ENCODE measurements at regions not wholly inside any gene's neighbourhood (a gene's known extent, or its start where the extent isn't known, plus 50 kb on each side); places are given as distances from the start of the nearest gene placed in this dataset.

DNA sequence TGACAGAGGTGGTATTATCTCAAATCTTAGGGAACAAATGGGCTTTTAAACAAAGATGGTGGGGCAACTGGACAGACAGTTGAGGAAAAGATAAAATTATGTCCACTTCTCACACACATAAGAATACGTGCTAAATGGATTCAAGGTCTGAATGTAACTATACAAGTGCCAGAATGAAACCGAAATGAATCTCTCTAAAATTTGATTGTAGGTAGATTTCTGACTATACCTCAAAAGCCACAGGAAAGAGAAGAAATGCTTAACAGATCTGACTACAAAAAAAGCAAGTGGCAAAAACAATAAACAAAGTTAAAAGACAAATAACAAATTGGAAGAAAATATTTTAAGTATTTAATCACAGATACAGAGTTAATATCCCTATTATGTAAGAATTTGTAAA, 182.7 kb upstream of the OLIG3 start:
- ChIA-PET POLR2A (no interaction called here), CTCF (no interaction called here)
- FAIRE-seq (no peak), ATAC-seq (no peak), DNase-seq (ENCODE audit: low read depth in 1 of 2, low spot score in 1 of 2) (no peak)
- WGBS (ENCODE audit: missing lambda C conversion rate) = 85% methylated on average over 2 of the region's 2 CpGs
- Histone ChIP-seq H3K4me2 (no peak overlapping the region), H3K27ac (no peak overlapping the region), H3K4me1 (peaks cover 22% of the 10 kb centered on the region), H3K9me3 (peaks cover 2% of the 10 kb centered on the region; the same call in 2 of the 3 replicates), H3K4me3 (no peak overlapping the region)
- TF ChIP-seq, protein P1, sequence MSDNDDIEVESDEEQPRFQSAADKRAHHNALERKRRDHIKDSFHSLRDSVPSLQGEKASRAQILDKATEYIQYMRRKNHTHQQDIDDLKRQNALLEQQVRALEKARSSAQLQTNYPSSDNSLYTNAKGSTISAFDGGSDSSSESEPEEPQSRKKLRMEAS (IDR thresholded peaks at IDR 0.05) = no peak
- TF ChIP-seq, protein P2, sequence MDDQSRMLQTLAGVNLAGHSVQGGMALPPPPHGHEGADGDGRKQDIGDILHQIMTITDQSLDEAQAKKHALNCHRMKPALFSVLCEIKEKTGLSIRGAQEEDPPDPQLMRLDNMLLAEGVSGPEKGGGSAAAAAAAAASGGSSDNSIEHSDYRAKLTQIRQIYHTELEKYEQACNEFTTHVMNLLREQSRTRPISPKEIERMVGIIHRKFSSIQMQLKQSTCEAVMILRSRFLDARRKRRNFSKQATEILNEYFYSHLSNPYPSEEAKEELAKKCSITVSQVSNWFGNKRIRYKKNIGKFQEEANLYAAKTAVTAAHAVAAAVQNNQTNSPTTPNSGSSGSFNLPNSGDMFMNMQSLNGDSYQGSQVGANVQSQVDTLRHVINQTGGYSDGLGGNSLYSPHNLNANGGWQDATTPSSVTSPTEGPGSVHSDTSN (IDR thresholded peaks at IDR 0.05) = no peak
- TF ChIP-seq, protein P3, sequence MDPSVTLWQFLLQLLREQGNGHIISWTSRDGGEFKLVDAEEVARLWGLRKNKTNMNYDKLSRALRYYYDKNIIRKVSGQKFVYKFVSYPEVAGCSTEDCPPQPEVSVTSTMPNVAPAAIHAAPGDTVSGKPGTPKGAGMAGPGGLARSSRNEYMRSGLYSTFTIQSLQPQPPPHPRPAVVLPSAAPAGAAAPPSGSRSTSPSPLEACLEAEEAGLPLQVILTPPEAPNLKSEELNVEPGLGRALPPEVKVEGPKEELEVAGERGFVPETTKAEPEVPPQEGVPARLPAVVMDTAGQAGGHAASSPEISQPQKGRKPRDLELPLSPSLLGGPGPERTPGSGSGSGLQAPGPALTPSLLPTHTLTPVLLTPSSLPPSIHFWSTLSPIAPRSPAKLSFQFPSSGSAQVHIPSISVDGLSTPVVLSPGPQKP (IDR thresholded peaks at IDR 0.05; ENCODE audit: low read depth, low read length) = no peak
- TF ChIP-seq RFX5 (IDR thresholded peaks at IDR 0.05) (no peak), FOXS1 (CRISPR knock-in tag; IDR thresholded peaks at IDR 0.05) (no peak), FOSL2 (IDR thresholded peaks at IDR 0.05) (no peak), FOSL2 (CRISPR knock-in tag; IDR thresholded peaks at IDR 0.05) (no peak), FOSB (CRISPR knock-in tag; IDR thresholded peaks at IDR 0.05) (no peak), EHMT2 (IDR thresholded peaks at IDR 0.05; ENCODE audit: low read depth) (no peak), RCOR1 (IDR thresholded peaks at IDR 0.05; ENCODE audit: low read depth, low read length) (no peak), HOXB5 (CRISPR knock-in tag; IDR thresholded peaks at IDR 0.05) (no peak), BHLHE40 (IDR thresholded peaks at IDR 0.05; ENCODE audit: low read depth, low read length) (no peak), CBX2 (IDR thresholded peaks at IDR 0.05; ENCODE audit: borderline replicate concordance, low read depth) (no peak)
- TF ChIP-seq, protein P4, sequence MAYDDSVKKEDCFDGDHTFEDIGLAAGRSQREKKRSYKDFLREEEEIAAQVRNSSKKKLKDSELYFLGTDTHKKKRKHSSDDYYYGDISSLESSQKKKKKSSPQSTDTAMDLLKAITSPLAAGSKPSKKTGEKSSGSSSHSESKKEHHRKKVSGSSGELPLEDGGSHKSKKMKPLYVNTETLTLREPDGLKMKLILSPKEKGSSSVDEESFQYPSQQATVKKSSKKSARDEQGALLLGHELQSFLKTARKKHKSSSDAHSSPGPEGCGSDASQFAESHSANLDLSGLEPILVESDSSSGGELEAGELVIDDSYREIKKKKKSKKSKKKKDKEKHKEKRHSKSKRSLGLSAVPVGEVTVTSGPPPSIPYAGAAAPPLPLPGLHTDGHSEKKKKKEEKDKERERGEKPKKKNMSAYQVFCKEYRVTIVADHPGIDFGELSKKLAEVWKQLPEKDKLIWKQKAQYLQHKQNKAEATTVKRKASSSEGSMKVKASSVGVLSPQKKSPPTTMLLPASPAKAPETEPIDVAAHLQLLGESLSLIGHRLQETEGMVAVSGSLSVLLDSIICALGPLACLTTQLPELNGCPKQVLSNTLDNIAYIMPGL (CRISPR knock-in tag; IDR thresholded peaks at IDR 0.05; ENCODE audit: borderline replicate concordance) = no peak
- TF ChIP-seq, protein P5, sequence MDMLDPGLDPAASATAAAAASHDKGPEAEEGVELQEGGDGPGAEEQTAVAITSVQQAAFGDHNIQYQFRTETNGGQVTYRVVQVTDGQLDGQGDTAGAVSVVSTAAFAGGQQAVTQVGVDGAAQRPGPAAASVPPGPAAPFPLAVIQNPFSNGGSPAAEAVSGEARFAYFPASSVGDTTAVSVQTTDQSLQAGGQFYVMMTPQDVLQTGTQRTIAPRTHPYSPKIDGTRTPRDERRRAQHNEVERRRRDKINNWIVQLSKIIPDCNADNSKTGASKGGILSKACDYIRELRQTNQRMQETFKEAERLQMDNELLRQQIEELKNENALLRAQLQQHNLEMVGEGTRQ (IDR thresholded peaks at IDR 0.05) = no peak
- TF ChIP-seq, protein P6, sequence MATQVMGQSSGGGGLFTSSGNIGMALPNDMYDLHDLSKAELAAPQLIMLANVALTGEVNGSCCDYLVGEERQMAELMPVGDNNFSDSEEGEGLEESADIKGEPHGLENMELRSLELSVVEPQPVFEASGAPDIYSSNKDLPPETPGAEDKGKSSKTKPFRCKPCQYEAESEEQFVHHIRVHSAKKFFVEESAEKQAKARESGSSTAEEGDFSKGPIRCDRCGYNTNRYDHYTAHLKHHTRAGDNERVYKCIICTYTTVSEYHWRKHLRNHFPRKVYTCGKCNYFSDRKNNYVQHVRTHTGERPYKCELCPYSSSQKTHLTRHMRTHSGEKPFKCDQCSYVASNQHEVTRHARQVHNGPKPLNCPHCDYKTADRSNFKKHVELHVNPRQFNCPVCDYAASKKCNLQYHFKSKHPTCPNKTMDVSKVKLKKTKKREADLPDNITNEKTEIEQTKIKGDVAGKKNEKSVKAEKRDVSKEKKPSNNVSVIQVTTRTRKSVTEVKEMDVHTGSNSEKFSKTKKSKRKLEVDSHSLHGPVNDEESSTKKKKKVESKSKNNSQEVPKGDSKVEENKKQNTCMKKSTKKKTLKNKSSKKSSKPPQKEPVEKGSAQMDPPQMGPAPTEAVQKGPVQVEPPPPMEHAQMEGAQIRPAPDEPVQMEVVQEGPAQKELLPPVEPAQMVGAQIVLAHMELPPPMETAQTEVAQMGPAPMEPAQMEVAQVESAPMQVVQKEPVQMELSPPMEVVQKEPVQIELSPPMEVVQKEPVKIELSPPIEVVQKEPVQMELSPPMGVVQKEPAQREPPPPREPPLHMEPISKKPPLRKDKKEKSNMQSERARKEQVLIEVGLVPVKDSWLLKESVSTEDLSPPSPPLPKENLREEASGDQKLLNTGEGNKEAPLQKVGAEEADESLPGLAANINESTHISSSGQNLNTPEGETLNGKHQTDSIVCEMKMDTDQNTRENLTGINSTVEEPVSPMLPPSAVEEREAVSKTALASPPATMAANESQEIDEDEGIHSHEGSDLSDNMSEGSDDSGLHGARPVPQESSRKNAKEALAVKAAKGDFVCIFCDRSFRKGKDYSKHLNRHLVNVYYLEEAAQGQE (IDR thresholded peaks at IDR 0.05) = no peak
- TF ChIP-seq, protein P7, sequence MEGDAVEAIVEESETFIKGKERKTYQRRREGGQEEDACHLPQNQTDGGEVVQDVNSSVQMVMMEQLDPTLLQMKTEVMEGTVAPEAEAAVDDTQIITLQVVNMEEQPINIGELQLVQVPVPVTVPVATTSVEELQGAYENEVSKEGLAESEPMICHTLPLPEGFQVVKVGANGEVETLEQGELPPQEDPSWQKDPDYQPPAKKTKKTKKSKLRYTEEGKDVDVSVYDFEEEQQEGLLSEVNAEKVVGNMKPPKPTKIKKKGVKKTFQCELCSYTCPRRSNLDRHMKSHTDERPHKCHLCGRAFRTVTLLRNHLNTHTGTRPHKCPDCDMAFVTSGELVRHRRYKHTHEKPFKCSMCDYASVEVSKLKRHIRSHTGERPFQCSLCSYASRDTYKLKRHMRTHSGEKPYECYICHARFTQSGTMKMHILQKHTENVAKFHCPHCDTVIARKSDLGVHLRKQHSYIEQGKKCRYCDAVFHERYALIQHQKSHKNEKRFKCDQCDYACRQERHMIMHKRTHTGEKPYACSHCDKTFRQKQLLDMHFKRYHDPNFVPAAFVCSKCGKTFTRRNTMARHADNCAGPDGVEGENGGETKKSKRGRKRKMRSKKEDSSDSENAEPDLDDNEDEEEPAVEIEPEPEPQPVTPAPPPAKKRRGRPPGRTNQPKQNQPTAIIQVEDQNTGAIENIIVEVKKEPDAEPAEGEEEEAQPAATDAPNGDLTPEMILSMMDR (IDR thresholded peaks at IDR 0.05) = no peak

Measured in A549 (cell line).